HEK293 (cell line): ENCODE measurements at regions not wholly inside any gene's neighbourhood (a gene's known extent, or its start where the extent isn't known, plus 50 kb on each side); places are given as distances from the start of the nearest gene placed in this dataset.

Source experiments
- CTCF ChIA-PET: fragments of 350-600 bp; formaldehyde crosslinking; extraction: SDS; loops from one replicate; lab custom pipeline; 2021; ENCODE audit warnings: antibody characterized with exemption; lab: Yijun Ruan, JAX
- POLR2A ChIA-PET: fragments of 300-600 bp; formaldehyde crosslinking; extraction: SDS; loops from one replicate; lab custom pipeline; 2020; ENCODE audit warnings: antibody characterized with exemption, inconsistent platforms; lab: Yijun Ruan, JAX
- H3K27ac ChIP-seq: fragments of 200-500 bp; sonication (Bioruptor generic); 2 replicates; pipeline ENCODE4 v1.5.1; 2014; ENCODE audit warnings: low read depth, low read length, control low read depth, inconsistent platforms; ENCODE audit errors: extremely low read depth
- H3K36me3 ChIP-seq, 2 experiments: fragments of 200-500 bp in 1 of 2; sonication (Bioruptor generic) in 1 of 2; 1 replicate in 1 of 2; 2 replicates in 1 of 2; pipeline ENCODE4 v1.5.1; 2014 to 2017; ENCODE audit warnings: inconsistent platforms in 2 of 2, low read length in 2 of 2; ENCODE audit not compliant: control insufficient read depth in 2 of 2, insufficient read depth in 1 of 2
- H3K4me1 ChIP-seq: fragments of 200-500 bp; sonication (Bioruptor generic); 2 replicates; pipeline ENCODE4 v1.5.1; 2014; ENCODE audit warnings: mild to moderate bottlenecking, low read length, inconsistent platforms; ENCODE audit not compliant: control insufficient read depth, insufficient read depth
- H3K4me3 ChIP-seq: 2 replicates; pipeline ENCODE4 v1.5.1; 2011; ENCODE audit warnings: low read depth, mild to moderate bottlenecking, control low read depth, low read length, moderate library complexity
- H3K9me3 ChIP-seq: fragments of 200-500 bp; sonication (Bioruptor generic); 2 replicates; pipeline ENCODE4 v1.5.1; 2014; ENCODE audit warnings: low read depth, low read length, inconsistent platforms; ENCODE audit not compliant: control insufficient read depth, insufficient read depth
- GLI4 ChIP-seq: fragments of 450-650 bp; formaldehyde crosslinking; IDR thresholded peaks from 2 replicates; pipeline ENCODE4 v1.5.1; 2016; ENCODE audit warnings: missing biosample characterization, missing genetic modification characterization
- HOXA7 ChIP-seq: sonication (generic); formaldehyde crosslinking; IDR thresholded peaks from 2 replicates; pipeline ENCODE4 v1.8.1; 2022; ENCODE audit warnings: missing genetic modification reagents, borderline replicate concordance
- TSHZ1 ChIP-seq: fragments of 450-650 bp; formaldehyde crosslinking; IDR thresholded peaks from 2 replicates; pipeline ENCODE4 v1.5.1; 2016; ENCODE audit warnings: missing biosample characterization, missing genetic modification characterization, borderline replicate concordance
- ZBTB7A ChIP-seq: fragments of 450-650 bp; formaldehyde crosslinking; IDR thresholded peaks from 2 replicates; pipeline ENCODE4 v1.5.1; 2016; ENCODE audit warnings: low read depth, missing biosample characterization, missing genetic modification characterization
- ZNF10 ChIP-seq: fragments of 450-650 bp; formaldehyde crosslinking; IDR thresholded peaks from 2 replicates; pipeline ENCODE4 v1.5.1; 2017; ENCODE audit warnings: missing biosample characterization, missing genetic modification characterization
- ZNF19 ChIP-seq: fragments of 450-650 bp; formaldehyde crosslinking; IDR thresholded peaks from 2 replicates; pipeline ENCODE4; 2016; ENCODE audit warnings: missing biosample characterization, missing genetic modification characterization, low read depth
- ZNF2 ChIP-seq: fragments of 450-650 bp; formaldehyde crosslinking; IDR thresholded peaks from 2 replicates; pipeline ENCODE4 v1.5.1; 2016; ENCODE audit warnings: missing biosample characterization, missing genetic modification characterization
- ZNF202 ChIP-seq: fragments of 450-650 bp; formaldehyde crosslinking; IDR thresholded peaks from 2 replicates; pipeline ENCODE4 v1.5.1; 2016; ENCODE audit warnings: missing biosample characterization, missing genetic modification characterization, borderline replicate concordance
- ZNF239 ChIP-seq: fragments of 450-650 bp; formaldehyde crosslinking; IDR thresholded peaks from 2 replicates; pipeline ENCODE4 v1.5.1; 2016; ENCODE audit warnings: missing biosample characterization, missing genetic modification characterization
- ZNF266 ChIP-seq: fragments of 450-650 bp; formaldehyde crosslinking; IDR thresholded peaks from 2 replicates; pipeline ENCODE4 v1.5.1; 2016; ENCODE audit warnings: missing biosample characterization, missing genetic modification characterization, low read depth
- ZNF391 ChIP-seq: fragments of 450-650 bp; formaldehyde crosslinking; IDR thresholded peaks from 2 replicates; pipeline ENCODE4 v1.5.1; 2016; ENCODE audit warnings: low read depth, missing biosample characterization, missing genetic modification characterization, borderline replicate concordance
- ZNF416 ChIP-seq: fragments of 450-650 bp; formaldehyde crosslinking; IDR thresholded peaks from 2 replicates; pipeline ENCODE4 v1.5.1; 2016; ENCODE audit warnings: missing biosample characterization, missing genetic modification characterization
- ZNF449 ChIP-seq: fragments of 450-650 bp; formaldehyde crosslinking; IDR thresholded peaks from 2 replicates; pipeline ENCODE4 v1.5.1; 2017; ENCODE audit warnings: missing biosample characterization, mild to moderate bottlenecking, missing genetic modification characterization, moderate library complexity
- ZNF473 ChIP-seq: fragments of 450-650 bp; formaldehyde crosslinking; IDR thresholded peaks from 2 replicates; pipeline ENCODE4 v1.5.1; 2017; ENCODE audit warnings: missing biosample characterization, missing genetic modification characterization
- ZNF514 ChIP-seq: fragments of 450-650 bp; formaldehyde crosslinking; IDR thresholded peaks from 2 replicates; pipeline ENCODE4 v1.5.1; 2016; ENCODE audit warnings: missing biosample characterization, missing genetic modification characterization
- ZNF670 ChIP-seq: fragments of 450-650 bp; formaldehyde crosslinking; IDR thresholded peaks from 2 replicates; pipeline ENCODE4 v1.5.1; 2016; ENCODE audit warnings: missing biosample characterization, missing genetic modification characterization, low read depth
- ZNF791 ChIP-seq: fragments of 450-650 bp; formaldehyde crosslinking; IDR thresholded peaks from 2 replicates; pipeline ENCODE4 v1.5.1; 2016; ENCODE audit warnings: missing biosample characterization, missing genetic modification characterization
- ZNF830 ChIP-seq: fragments of 450-650 bp; IDR thresholded peaks from 2 replicates; pipeline ENCODE4 v1.5.0; 2018; ENCODE audit warnings: missing biosample characterization, missing genetic modification characterization, low read depth, mild to moderate bottlenecking, moderate library complexity
- TF ChIP-seq, protein P1 (sequence below): fragments of 450-650 bp; formaldehyde crosslinking; IDR thresholded peaks from 2 replicates; pipeline ENCODE4 v1.5.1; 2017; ENCODE audit warnings: missing biosample characterization, missing genetic modification characterization
- TF ChIP-seq, protein P2 (sequence below): fragments of 450-650 bp; formaldehyde crosslinking; IDR thresholded peaks from 2 replicates; pipeline ENCODE4 v1.5.1; 2017; ENCODE audit warnings: missing biosample characterization, missing genetic modification characterization
- TF ChIP-seq, protein P3 (sequence below): fragments of 450-650 bp; formaldehyde crosslinking; IDR thresholded peaks from 2 replicates; pipeline ENCODE4 v1.5.1; 2016; ENCODE audit warnings: missing biosample characterization, missing genetic modification characterization
- TF ChIP-seq, protein P4 (sequence below): fragments of 450-650 bp; formaldehyde crosslinking; IDR thresholded peaks from 2 replicates; pipeline ENCODE4 v1.5.1; 2016; ENCODE audit warnings: missing biosample characterization, missing genetic modification characterization

- no peak overlapping the region for H3K27ac ChIP-seq
- H3K4me3 ChIP-seq = no peak overlapping the region
- CTCF ChIA-PET = no interaction called here
- H3K9me3 ChIP-seq = no peaks in the 10 kb centered on the region
- H3K36me3 ChIP-seq = no peaks in the 10 kb centered on the region
- POLR2A ChIA-PET = no interaction called here
- H3K4me1 ChIP-seq = no peaks in the 10 kb centered on the region
- TF ChIP-seq ZNF449 (tag by site-specific recombination) (no peak), ZNF391 (no peak), ZNF266 (tag by site-specific recombination) (no peak), ZNF473 (no peak), ZNF10 (no peak), ZNF514 (tag by site-specific recombination) (no peak), GLI4 (tag by site-specific recombination) (no peak), ZNF830 (tag by site-specific recombination) (no peak), ZNF416 (tag by site-specific recombination) (no peak), ZNF239 (tag by site-specific recombination) (no peak), TSHZ1 (tag by site-specific recombination) (no peak), ZNF670 (tag by site-specific recombination) (no peak)
- TF ChIP-seq, protein P1, sequence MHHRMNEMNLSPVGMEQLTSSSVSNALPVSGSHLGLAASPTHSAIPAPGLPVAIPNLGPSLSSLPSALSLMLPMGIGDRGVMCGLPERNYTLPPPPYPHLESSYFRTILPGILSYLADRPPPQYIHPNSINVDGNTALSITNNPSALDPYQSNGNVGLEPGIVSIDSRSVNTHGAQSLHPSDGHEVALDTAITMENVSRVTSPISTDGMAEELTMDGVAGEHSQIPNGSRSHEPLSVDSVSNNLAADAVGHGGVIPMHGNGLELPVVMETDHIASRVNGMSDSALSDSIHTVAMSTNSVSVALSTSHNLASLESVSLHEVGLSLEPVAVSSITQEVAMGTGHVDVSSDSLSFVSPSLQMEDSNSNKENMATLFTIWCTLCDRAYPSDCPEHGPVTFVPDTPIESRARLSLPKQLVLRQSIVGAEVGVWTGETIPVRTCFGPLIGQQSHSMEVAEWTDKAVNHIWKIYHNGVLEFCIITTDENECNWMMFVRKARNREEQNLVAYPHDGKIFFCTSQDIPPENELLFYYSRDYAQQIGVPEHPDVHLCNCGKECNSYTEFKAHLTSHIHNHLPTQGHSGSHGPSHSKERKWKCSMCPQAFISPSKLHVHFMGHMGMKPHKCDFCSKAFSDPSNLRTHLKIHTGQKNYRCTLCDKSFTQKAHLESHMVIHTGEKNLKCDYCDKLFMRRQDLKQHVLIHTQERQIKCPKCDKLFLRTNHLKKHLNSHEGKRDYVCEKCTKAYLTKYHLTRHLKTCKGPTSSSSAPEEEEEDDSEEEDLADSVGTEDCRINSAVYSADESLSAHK (tag by site-specific recombination) = no peak
- TF ChIP-seq, protein P2, sequence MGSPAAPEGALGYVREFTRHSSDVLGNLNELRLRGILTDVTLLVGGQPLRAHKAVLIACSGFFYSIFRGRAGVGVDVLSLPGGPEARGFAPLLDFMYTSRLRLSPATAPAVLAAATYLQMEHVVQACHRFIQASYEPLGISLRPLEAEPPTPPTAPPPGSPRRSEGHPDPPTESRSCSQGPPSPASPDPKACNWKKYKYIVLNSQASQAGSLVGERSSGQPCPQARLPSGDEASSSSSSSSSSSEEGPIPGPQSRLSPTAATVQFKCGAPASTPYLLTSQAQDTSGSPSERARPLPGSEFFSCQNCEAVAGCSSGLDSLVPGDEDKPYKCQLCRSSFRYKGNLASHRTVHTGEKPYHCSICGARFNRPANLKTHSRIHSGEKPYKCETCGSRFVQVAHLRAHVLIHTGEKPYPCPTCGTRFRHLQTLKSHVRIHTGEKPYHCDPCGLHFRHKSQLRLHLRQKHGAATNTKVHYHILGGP = no peak
Observed at GRCh38 chr11:82176365-82176764, 557.3 kb downstream of the FAM181B start.

- no peaks in the 10 kb centered on the region for H3K4me1 ChIP-seq
- ChIA-PET POLR2A (no interaction called here), CTCF (no interaction called here)
- H3K9me3 ChIP-seq = no peaks in the 10 kb centered on the region
- H3K27ac ChIP-seq = no peak overlapping the region
- no peaks in the 10 kb centered on the region for H3K36me3 ChIP-seq
- no peak overlapping the region for H3K4me3 ChIP-seq
- TF ChIP-seq ZNF202 (tag by site-specific recombination) (no peak), ZNF2 (no peak), HOXA7 (CRISPR knock-in tag) (no peak), ZNF791 (tag by site-specific recombination) (no peak), ZBTB7A (tag by site-specific recombination) (no peak), ZNF19 (tag by site-specific recombination) (no peak)
- TF ChIP-seq, protein P3, sequence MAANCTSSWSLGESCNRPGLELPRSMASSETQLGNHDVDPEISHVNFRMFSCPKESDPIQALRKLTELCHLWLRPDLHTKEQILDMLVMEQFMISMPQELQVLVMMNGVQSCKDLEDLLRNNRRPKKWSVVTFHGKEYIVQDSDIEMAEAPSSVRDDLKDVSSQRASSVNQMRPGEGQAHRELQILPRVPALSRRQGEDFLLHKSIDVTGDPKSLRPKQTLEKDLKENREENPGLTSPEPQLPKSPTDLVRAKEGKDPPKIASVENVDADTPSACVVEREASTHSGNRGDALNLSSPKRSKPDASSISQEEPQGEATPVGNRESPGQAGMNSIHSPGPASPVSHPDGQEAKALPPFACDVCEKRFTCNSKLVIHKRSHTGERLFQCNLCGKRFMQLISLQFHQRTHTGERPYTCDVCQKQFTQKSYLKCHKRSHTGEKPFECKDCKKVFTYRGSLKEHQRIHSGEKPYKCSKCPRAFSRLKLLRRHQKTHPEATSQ (tag by site-specific recombination) = no peak
- TF ChIP-seq, protein P4, sequence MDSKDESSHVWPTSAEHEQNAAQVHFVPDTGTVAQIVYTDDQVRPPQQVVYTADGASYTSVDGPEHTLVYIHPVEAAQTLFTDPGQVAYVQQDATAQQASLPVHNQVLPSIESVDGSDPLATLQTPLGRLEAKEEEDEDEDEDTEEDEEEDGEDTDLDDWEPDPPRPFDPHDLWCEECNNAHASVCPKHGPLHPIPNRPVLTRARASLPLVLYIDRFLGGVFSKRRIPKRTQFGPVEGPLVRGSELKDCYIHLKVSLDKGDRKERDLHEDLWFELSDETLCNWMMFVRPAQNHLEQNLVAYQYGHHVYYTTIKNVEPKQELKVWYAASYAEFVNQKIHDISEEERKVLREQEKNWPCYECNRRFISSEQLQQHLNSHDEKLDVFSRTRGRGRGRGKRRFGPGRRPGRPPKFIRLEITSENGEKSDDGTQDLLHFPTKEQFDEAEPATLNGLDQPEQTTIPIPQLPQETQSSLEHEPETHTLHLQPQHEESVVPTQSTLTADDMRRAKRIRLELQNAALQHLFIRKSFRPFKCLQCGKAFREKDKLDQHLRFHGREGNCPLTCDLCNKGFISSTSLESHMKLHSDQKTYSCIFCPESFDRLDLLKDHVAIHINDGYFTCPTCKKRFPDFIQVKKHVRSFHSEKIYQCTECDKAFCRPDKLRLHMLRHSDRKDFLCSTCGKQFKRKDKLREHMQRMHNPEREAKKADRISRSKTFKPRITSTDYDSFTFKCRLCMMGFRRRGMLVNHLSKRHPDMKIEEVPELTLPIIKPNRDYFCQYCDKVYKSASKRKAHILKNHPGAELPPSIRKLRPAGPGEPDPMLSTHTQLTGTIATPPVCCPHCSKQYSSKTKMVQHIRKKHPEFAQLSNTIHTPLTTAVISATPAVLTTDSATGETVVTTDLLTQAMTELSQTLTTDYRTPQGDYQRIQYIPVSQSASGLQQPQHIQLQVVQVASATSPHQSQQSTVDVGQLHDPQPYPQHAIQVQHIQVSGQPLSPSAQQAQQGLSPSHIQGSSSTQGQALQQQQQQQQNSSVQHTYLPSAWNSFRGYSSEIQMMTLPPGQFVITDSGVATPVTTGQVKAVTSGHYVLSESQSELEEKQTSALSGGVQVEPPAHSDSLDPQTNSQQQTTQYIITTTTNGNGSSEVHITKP (tag by site-specific recombination) = no peak
Observed at GRCh38 chr11:82174610-82175009, 559.1 kb downstream of the FAM181B start.
